Endothelial cell of umbilical vein (primary cell): ENCODE measurements at regions not wholly inside any gene's neighbourhood (a gene's known extent, or its start where the extent isn't known, plus 50 kb on each side); places are given as distances from the start of the nearest gene placed in this dataset.

ENCODE experiments used
- BruUV-seq: library from RNA; stranded (reverse); fragments of 400-500 nt; replicated peaks from 2 replicates; lab custom pipeline; 2021; lab: Mats Ljungman, UMichigan
- CTCF ChIA-PET: fragments of 300-600, 350-600 bp; sonication (Branson Sonifier 250); formaldehyde crosslinking; loops from one replicate; lab custom pipeline; 2021; ENCODE audit warnings: antibody characterized with exemption, inconsistent platforms; lab: Charles Lee
- POLR2A ChIA-PET: fragments of 300-600, 350-600 bp; sonication (Branson Sonifier 250); formaldehyde crosslinking; loops from one replicate; lab custom pipeline; 2021; ENCODE audit warnings: antibody characterized with exemption, inconsistent platforms; lab: Charles Lee
- DNase-seq: peaks from one replicate; pipeline ENCODE4 v3.0.0-alpha.2; 2011; ENCODE audit warnings: low read depth, low spot score
- FAIRE-seq: peaks from 2 replicates; lab custom pipeline; 2011; peaks lifted over from hg19 to GRCh38; lab: Jason Lieb, UNC
- H2AFZ ChIP-seq: 2 replicates; pipeline ENCODE4 v1.6.0; 2012; ENCODE audit warnings: low read depth, low read length, control low read depth, inconsistent platforms
- H3K27ac ChIP-seq: 2 replicates; pipeline ENCODE4 v1.5.1; 2011; ENCODE audit warnings: low read depth, mild to moderate bottlenecking, control low read depth, low read length, moderate library complexity; ENCODE audit not compliant: insufficient read depth
- H3K27me3 ChIP-seq, 2 experiments: 2 replicates each; pipeline versions ENCODE4 v1.6.0 to v1.6.1; 2011; ENCODE audit warnings: low read length in 2 of 2, mixed read lengths in 1 of 2; ENCODE audit not compliant: control insufficient read depth in 2 of 2, insufficient read depth in 2 of 2
- H3K36me3 ChIP-seq, 2 experiments: 2 replicates in 1 of 2; 3 replicates in 1 of 2; pipeline ENCODE4 v1.5.1; 2011; ENCODE audit warnings: low read length in 2 of 2, mild to moderate bottlenecking in 1 of 2, moderate library complexity in 1 of 2; ENCODE audit not compliant: control insufficient read depth in 2 of 2, insufficient read depth in 2 of 2; ENCODE audit errors: extremely low read depth in 1 of 2
- H3K4me1 ChIP-seq: 3 replicates; pipeline ENCODE4 v1.5.1; 2011; ENCODE audit warnings: mild to moderate bottlenecking, low read length; ENCODE audit not compliant: control insufficient read depth, insufficient read depth; ENCODE audit errors: extremely low read depth
- H3K4me2 ChIP-seq: 2 replicates; pipeline ENCODE4 v1.6.1; 2011; ENCODE audit warnings: low read length, control low read depth, mixed read lengths; ENCODE audit not compliant: insufficient read depth
- H3K4me3 ChIP-seq, 3 experiments: fragments of 200-600 bp in 1 of 3; sonication (generic), shearing (Covaris generic) in 1 of 3; replicated peaks in 1 of 3; 2 replicates each; pipeline ENCODE4 v1.5.1; 2011 to 2016; ENCODE audit warnings: control low read depth in 3 of 3, low read length in 3 of 3, mild to moderate bottlenecking in 2 of 3, inconsistent platforms in 1 of 3, low read depth in 1 of 3, moderate library complexity in 1 of 3; ENCODE audit not compliant: insufficient read depth in 1 of 3
- H3K79me2 ChIP-seq: 2 replicates; pipeline ENCODE4 v1.6.0; 2012; ENCODE audit warnings: low read length, inconsistent platforms; ENCODE audit not compliant: control insufficient read depth, insufficient read depth
- H3K9ac ChIP-seq: replicated peaks from 2 replicates; pipeline ENCODE3; 2011; ENCODE audit warnings: low read length, control low read depth; ENCODE audit not compliant: insufficient read depth; ENCODE audit errors: extremely low read depth
- H3K9me1 ChIP-seq: replicated peaks from 3 replicates; pipeline ENCODE4 v1.6.0; 2011; ENCODE audit warnings: mild to moderate bottlenecking, low read length; ENCODE audit not compliant: control insufficient read depth, insufficient read depth; ENCODE audit errors: extremely low read depth
- H3K9me3 ChIP-seq: replicated peaks from 2 replicates; pipeline ENCODE4 v1.5.1; 2012; ENCODE audit warnings: low read length, inconsistent platforms; ENCODE audit not compliant: control insufficient read depth, insufficient read depth
- H4K20me1 ChIP-seq: replicated peaks from 2 replicates; pipeline ENCODE3; 2011; ENCODE audit warnings: mild to moderate bottlenecking, low read length; ENCODE audit not compliant: control insufficient read depth, insufficient read depth; ENCODE audit errors: extremely low read depth
- EZH2 ChIP-seq: IDR thresholded peaks from 2 replicates; pipeline ENCODE4 v1.6.1; 2012; ENCODE audit warnings: borderline replicate concordance, low read depth, mild to moderate bottlenecking, moderate library complexity, low read length, inconsistent platforms; ENCODE audit not compliant: severe bottlenecking
- FOS ChIP-seq: IDR thresholded peaks from 2 replicates; pipeline ENCODE4 v1.6.1; 2011; ENCODE audit warnings: mild to moderate bottlenecking, low read length, moderate library complexity, borderline replicate concordance; ENCODE audit not compliant: insufficient read depth
- GATA2 ChIP-seq: IDR thresholded peaks from 2 replicates; pipeline ENCODE4 v1.7.0; 2011; ENCODE audit warnings: low read depth, mild to moderate bottlenecking, moderate library complexity, mixed read lengths, low read length; ENCODE audit not compliant: insufficient read length, insufficient read depth
- JUN ChIP-seq: IDR thresholded peaks from 2 replicates; pipeline ENCODE4 v1.6.1; 2011; ENCODE audit warnings: borderline replicate concordance, low read depth; ENCODE audit not compliant: insufficient read length, insufficient read depth
- MYC ChIP-seq: IDR thresholded peaks from one replicate; pipeline ENCODE4 v1.6.1; 2011; ENCODE audit warnings: mild to moderate bottlenecking, low read depth, low read length
- POLR2A ChIP-seq: IDR thresholded peaks from 2 replicates; pipeline ENCODE4 v1.6.1; 2012; ENCODE audit warnings: low read depth, mild to moderate bottlenecking, control low read depth, low read length
- POLR2AphosphoS5 ChIP-seq: IDR thresholded peaks from 2 replicates; pipeline ENCODE4 v1.6.1; 2012; ENCODE audit warnings: low read depth, mild to moderate bottlenecking, control low read depth, low read length, moderate library complexity; ENCODE audit not compliant: insufficient read depth
- dilution Hi-C: fragments of 300-500 bp; cut with MboI; formaldehyde crosslinking; loops from one replicate; pipeline ENCODE4 v1.15.0; 2019; ENCODE audit warnings: low sequenced_read_pairs; ENCODE audit not compliant: extremely low pct_ligation_motif_present
- intact Hi-C: fragments of 100-400 bp; cut with micrococcal nuclease; formaldehyde crosslinking; loops from one replicate; pipeline ENCODE4 v1.10.0; 2022
- TF ChIP-seq, protein P1 (sequence below): IDR thresholded peaks from 2 replicates; pipeline ENCODE4 v1.6.1; 2011; ENCODE audit not compliant: insufficient read depth, insufficient read length
- TF ChIP-seq, protein P2 (sequence below), 2 donors: IDR thresholded peaks; 1 replicate in 1 of 2; 2 replicates in 1 of 2; pipeline ENCODE4 v1.5.1; 2011; ENCODE audit warnings: low read length in 2 of 2, mild to moderate bottlenecking in 2 of 2, moderate library complexity in 2 of 2, control low read depth in 1 of 2, inconsistent platforms in 1 of 2, low read depth in 1 of 2; ENCODE audit not compliant: insufficient read depth in 1 of 2; ENCODE audit errors: extremely low read depth in 1 of 2

DNA sequence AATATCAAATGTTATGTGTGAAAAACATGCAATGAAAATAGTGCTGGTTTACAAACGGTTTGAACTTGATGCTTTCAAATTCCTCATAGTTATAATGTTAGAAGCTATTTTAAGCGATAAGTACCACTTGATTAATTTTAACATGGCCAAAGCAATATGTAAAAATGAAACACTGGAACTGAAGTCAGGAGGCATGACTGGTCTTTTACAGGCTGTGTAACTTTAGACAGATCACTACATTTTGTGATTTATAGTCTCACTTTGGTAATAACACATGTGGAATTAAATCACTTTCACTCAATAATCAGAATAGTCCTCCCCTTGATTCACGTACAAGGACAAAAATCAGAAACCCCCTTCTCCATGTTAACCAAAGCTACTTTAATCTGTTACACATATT lies 482.7 kb upstream of the NECTIN3 start:
- no peak for TF ChIP-seq MYC
- no peak for TF ChIP-seq FOS
- TF ChIP-seq, protein P1, sequence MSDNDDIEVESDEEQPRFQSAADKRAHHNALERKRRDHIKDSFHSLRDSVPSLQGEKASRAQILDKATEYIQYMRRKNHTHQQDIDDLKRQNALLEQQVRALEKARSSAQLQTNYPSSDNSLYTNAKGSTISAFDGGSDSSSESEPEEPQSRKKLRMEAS = no peak
- TF ChIP-seq POLR2AphosphoS5 = no peak
- TF ChIP-seq, protein P2, sequence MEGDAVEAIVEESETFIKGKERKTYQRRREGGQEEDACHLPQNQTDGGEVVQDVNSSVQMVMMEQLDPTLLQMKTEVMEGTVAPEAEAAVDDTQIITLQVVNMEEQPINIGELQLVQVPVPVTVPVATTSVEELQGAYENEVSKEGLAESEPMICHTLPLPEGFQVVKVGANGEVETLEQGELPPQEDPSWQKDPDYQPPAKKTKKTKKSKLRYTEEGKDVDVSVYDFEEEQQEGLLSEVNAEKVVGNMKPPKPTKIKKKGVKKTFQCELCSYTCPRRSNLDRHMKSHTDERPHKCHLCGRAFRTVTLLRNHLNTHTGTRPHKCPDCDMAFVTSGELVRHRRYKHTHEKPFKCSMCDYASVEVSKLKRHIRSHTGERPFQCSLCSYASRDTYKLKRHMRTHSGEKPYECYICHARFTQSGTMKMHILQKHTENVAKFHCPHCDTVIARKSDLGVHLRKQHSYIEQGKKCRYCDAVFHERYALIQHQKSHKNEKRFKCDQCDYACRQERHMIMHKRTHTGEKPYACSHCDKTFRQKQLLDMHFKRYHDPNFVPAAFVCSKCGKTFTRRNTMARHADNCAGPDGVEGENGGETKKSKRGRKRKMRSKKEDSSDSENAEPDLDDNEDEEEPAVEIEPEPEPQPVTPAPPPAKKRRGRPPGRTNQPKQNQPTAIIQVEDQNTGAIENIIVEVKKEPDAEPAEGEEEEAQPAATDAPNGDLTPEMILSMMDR (IDR thresholded peaks at IDR 0.05; ENCODE audit: extremely low read depth in 1 of 2, insufficient read depth in 1 of 2, low read depth in 1 of 2, low read length in 2 of 2) = no peak
- TF ChIP-seq EZH2 = no peak
- no peak for TF ChIP-seq POLR2A
- TF ChIP-seq GATA2 = no peak
- TF ChIP-seq JUN = no peak
- no peaks in the 10 kb centered on the region for H3K79me2 ChIP-seq
- H3K36me3 ChIP-seq = no peaks in the 10 kb centered on the region
- ChIA-PET POLR2A (no interaction called here), CTCF (interaction anchor here (1.0 kb wide), 1 partner anchor 275 kb away, joined by 3 read pairs; no protein-coding TSS in a partner anchor)
- H3K27me3 ChIP-seq = no peaks in the 10 kb centered on the region
- no peaks in the 10 kb centered on the region for H3K4me1 ChIP-seq
- no peak overlapping the region for H3K27ac ChIP-seq
- no peaks in the 10 kb centered on the region for H3K9me3 ChIP-seq
- dilution Hi-C loops (no loop called here), intact Hi-C loops (no loop called here)
- H3K4me2 ChIP-seq = no peak overlapping the region
- no peaks in the 10 kb centered on the region for H4K20me1 ChIP-seq
- H3K9me1 ChIP-seq = no peaks in the 10 kb centered on the region
- no peak for FAIRE-seq
- H2AFZ ChIP-seq = no peak overlapping the region
- H3K4me3 ChIP-seq = no peak overlapping the region
- no TSS peak for BruUV-seq
- no peak for DNase-seq
- H3K9ac ChIP-seq = no peak overlapping the region
